ENCODE measurements at regions not wholly inside any gene's neighbourhood (a gene's known extent, or its start where the extent isn't known, plus 50 kb on each side); places are given as distances from the start of the nearest gene placed in this dataset.

GRCh38 chr7:156558198-156558597, 82.4 kb upstream of the RNF32 start:
- H3K36me3 ChIP-seq, result no peaks in the 10 kb centered on the region
- H3K9me3 ChIP-seq (ENCODE audit: severe bottlenecking), result peaks cover 3% of the 10 kb centered on the region
- DNase-seq, result no peak
- TF ChIP-seq CTCF (IDR thresholded peaks at IDR 0.05; ENCODE audit: low read depth, low read length), result no peak
- no peak overlapping the region for H3K27ac ChIP-seq
- H3K27me3 ChIP-seq (ENCODE audit: insufficient read depth, low read depth, severe bottlenecking), result peaks cover 88% of the 10 kb centered on the region
- no peak overlapping the region for H3K4me3 ChIP-seq (ENCODE audit: low read depth, low read length)

- H3K27me3 ChIP-seq (ENCODE audit: insufficient read depth, low read depth, severe bottlenecking), result peaks cover 88% of the 10 kb centered on the region
- no peak overlapping the region for H3K4me3 ChIP-seq (ENCODE audit: low read depth, low read length)
- DNase-seq, result no peak
- no peaks in the 10 kb centered on the region for H3K36me3 ChIP-seq
- H3K27ac ChIP-seq, result no peak overlapping the region
- TF ChIP-seq CTCF (IDR thresholded peaks at IDR 0.05; ENCODE audit: low read depth, low read length), result no peak
- H3K9me3 ChIP-seq (ENCODE audit: severe bottlenecking), result peaks cover 3% of the 10 kb centered on the region
Measured at GRCh38 chr7:156556083-156556482, 84.5 kb upstream of the RNF32 start.

- H3K9me3 ChIP-seq (ENCODE audit: severe bottlenecking), result peaks cover 3% of the 10 kb centered on the region
- H3K36me3 ChIP-seq, result no peaks in the 10 kb centered on the region
- H3K4me3 ChIP-seq (ENCODE audit: low read depth, low read length), result no peak overlapping the region
- H3K27me3 ChIP-seq (ENCODE audit: insufficient read depth, low read depth, severe bottlenecking), result peaks cover 89% of the 10 kb centered on the region
- no peak for TF ChIP-seq CTCF (IDR thresholded peaks at IDR 0.05; ENCODE audit: low read depth, low read length)
- no peak for DNase-seq
- no peak overlapping the region for H3K27ac ChIP-seq
Measured at GRCh38 chr7:156554488-156554887, 86.1 kb upstream of the RNF32 start.

GRCh38 chr7:156549636-156550035, 90.9 kb upstream of the RNF32 start:
- Histone ChIP-seq H3K36me3 (no peaks in the 10 kb centered on the region), H3K27me3 (ENCODE audit: insufficient read depth, low read depth, severe bottlenecking) (peaks cover 90% of the 10 kb centered on the region), H3K27ac (no peak overlapping the region), H3K9me3 (ENCODE audit: severe bottlenecking) (peaks cover 7% of the 10 kb centered on the region), H3K4me3 (ENCODE audit: low read depth, low read length) (no peak overlapping the region)
- no peak for DNase-seq
- TF ChIP-seq CTCF (IDR thresholded peaks at IDR 0.05; ENCODE audit: low read depth, low read length), result no peak

GRCh38 chr7:156547884-156548561, 92.6 kb upstream of the RNF32 start:
- no peak for DNase-seq
- no peaks in the 10 kb centered on the region for H3K36me3 ChIP-seq
- no peak for TF ChIP-seq CTCF (IDR thresholded peaks at IDR 0.05; ENCODE audit: low read depth, low read length)
- H3K9me3 ChIP-seq (ENCODE audit: severe bottlenecking), result peaks cover 7% of the 10 kb centered on the region
- H3K4me3 ChIP-seq (ENCODE audit: low read depth, low read length), result no peak overlapping the region
- no peak overlapping the region for H3K27ac ChIP-seq
- peaks cover 85% of the 10 kb centered on the region for H3K27me3 ChIP-seq (ENCODE audit: insufficient read depth, low read depth, severe bottlenecking)

GRCh38 chr7:156545979-156546378, 94.6 kb upstream of the RNF32 start:
- TF ChIP-seq CTCF (IDR thresholded peaks at IDR 0.05; ENCODE audit: low read depth, low read length), result no peak
- no peaks in the 10 kb centered on the region for H3K36me3 ChIP-seq
- no peak overlapping the region for H3K27ac ChIP-seq
- no peak overlapping the region for H3K4me3 ChIP-seq (ENCODE audit: low read depth, low read length)
- peaks cover 7% of the 10 kb centered on the region for H3K9me3 ChIP-seq (ENCODE audit: severe bottlenecking)
- no peak for DNase-seq
- H3K27me3 ChIP-seq (ENCODE audit: insufficient read depth, low read depth, severe bottlenecking), result peaks cover 81% of the 10 kb centered on the region
